Vagina (tissue), 2 donors: ENCODE measurements at regions not wholly inside any gene's neighbourhood (a gene's known extent, or its start where the extent isn't known, plus 50 kb on each side); places are given as distances from the start of the nearest gene placed in this dataset.
"Not testable (repeated sequence)": the region's sequence is repeated elsewhere in the genome, so short reads cannot be mapped to it uniquely, and the experiment has no call there.

Source experiments
- POLR2A ChIP-seq, 2 donors: fragments of 450-650 bp; IDR thresholded peaks; one replicate each; pipeline ENCODE4 v1.6.1; 2017; ENCODE audit warnings: antibody characterized with exemption in 2 of 2, mild to moderate bottlenecking in 2 of 2, moderate library complexity in 2 of 2
- POLR2AphosphoS5 ChIP-seq, 2 donors: sonication (generic); formaldehyde crosslinking; IDR thresholded peaks; one replicate each; pipeline ENCODE4 v1.9.0; 2017; ENCODE audit warnings: antibody characterized with exemption in 2 of 2, mild to moderate bottlenecking in 2 of 2, low read depth in 1 of 2; ENCODE audit not compliant: insufficient read depth in 1 of 2
- TF ChIP-seq, protein P1 (sequence below), 3 experiments: fragments of 450-650 bp in 2 of 3; fragments of 200-600 bp in 1 of 3; sonication (generic) in 1 of 3; IDR thresholded peaks; one replicate each; pipeline ENCODE4 v1.5.1; 2017 to 2019; ENCODE audit warnings: antibody characterized with exemption in 3 of 3, mild to moderate bottlenecking in 2 of 3, moderate library complexity in 2 of 3

- TF ChIP-seq POLR2A (IDR thresholded peaks at IDR 0.05); POLR2AphosphoS5 (IDR thresholded peaks at IDR 0.05; ENCODE audit: insufficient read depth in 1 of 2, low read depth in 1 of 2): not testable (repeated sequence)
- TF ChIP-seq, protein P1, sequence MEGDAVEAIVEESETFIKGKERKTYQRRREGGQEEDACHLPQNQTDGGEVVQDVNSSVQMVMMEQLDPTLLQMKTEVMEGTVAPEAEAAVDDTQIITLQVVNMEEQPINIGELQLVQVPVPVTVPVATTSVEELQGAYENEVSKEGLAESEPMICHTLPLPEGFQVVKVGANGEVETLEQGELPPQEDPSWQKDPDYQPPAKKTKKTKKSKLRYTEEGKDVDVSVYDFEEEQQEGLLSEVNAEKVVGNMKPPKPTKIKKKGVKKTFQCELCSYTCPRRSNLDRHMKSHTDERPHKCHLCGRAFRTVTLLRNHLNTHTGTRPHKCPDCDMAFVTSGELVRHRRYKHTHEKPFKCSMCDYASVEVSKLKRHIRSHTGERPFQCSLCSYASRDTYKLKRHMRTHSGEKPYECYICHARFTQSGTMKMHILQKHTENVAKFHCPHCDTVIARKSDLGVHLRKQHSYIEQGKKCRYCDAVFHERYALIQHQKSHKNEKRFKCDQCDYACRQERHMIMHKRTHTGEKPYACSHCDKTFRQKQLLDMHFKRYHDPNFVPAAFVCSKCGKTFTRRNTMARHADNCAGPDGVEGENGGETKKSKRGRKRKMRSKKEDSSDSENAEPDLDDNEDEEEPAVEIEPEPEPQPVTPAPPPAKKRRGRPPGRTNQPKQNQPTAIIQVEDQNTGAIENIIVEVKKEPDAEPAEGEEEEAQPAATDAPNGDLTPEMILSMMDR (IDR thresholded peaks at IDR 0.05), result not testable (repeated sequence)
These were observed 73.3 kb downstream of the DAPL1 start for GRCh38 chr2:158868386-158868785.
